ENCODE measurements at regions not wholly inside any gene's neighbourhood (a gene's known extent, or its start where the extent isn't known, plus 50 kb on each side); places are given as distances from the start of the nearest gene placed in this dataset.

DNA sequence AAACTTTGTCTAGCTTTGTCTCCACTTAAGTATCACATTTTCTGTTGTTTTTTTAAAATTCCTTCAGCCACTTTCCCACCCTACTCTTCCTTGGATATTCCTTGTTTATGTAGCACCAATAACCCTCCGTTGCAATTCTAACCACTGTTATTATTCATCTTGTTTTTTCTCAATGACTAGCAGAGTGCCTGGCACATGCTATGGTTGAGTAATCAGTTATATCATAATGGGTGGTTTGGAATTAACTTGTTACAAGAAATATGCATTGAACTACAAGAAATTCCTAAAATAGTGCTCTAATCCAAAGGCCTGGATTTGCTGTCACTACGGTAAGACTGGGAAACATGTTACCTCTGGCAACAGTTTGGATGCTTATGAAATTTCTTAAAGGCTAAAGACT lies 756.6 kb downstream of the NOVA1 start:
- no peaks in the 10 kb centered on the region for H3K27me3 ChIP-seq (replicated peaks; ENCODE audit: insufficient read depth)
- no peaks in the 10 kb centered on the region for H3K9me3 ChIP-seq
- no peaks in the 10 kb centered on the region for H3K36me3 ChIP-seq
- no peak overlapping the region for H3K4me3 ChIP-seq
- H3K27ac ChIP-seq, result no peak overlapping the region
- no peaks in the 10 kb centered on the region for H3K4me1 ChIP-seq (ENCODE audit: control insufficient read depth in 1 of 2, low read depth in 2 of 2)
- ATAC-seq (ENCODE audit: insufficient number of reproducible peaks, low FRiP score, low read depth) (no peak), DNase-seq (ENCODE audit: low spot score) (no peak)
- no peak for TF ChIP-seq CTCF (IDR thresholded peaks at IDR 0.05)

DNA sequence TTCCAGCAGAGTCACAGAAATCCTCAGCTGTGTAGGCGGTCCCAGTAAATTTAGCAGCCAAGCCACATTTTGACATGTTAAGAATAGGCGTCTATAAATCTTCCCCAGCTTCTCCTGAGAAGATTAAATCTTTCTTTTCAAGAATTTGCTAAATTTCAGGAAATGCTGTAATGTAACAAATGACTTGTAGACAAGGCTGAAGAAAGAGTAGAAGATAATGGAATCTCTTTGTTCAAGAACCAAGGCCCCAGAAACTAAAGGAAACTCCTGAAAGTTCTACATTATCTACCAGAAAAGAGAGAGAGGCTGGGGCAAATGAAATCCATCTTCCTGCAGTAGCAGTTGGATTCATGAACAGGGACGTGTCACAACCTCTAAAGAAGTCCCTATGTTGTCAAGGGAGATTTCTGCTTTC lies 760.3 kb downstream of the NOVA1 start:
- DNase-seq (ENCODE audit: low spot score) (no peak), ATAC-seq (ENCODE audit: insufficient number of reproducible peaks, low FRiP score, low read depth) (no peak)
- Histone ChIP-seq H3K4me1 (ENCODE audit: control insufficient read depth in 1 of 2, low read depth in 2 of 2) (no peaks in the 10 kb centered on the region), H3K27ac (no peak overlapping the region), H3K27me3 (replicated peaks; ENCODE audit: insufficient read depth) (no peaks in the 10 kb centered on the region), H3K36me3 (no peaks in the 10 kb centered on the region), H3K9me3 (no peaks in the 10 kb centered on the region), H3K4me3 (no peak overlapping the region)
- no peak for TF ChIP-seq CTCF (IDR thresholded peaks at IDR 0.05)

GRCh38 chr14:25836636-25837035 lies 761.2 kb downstream of the NOVA1 start:
- DNase-seq (ENCODE audit: low spot score) (no peak), ATAC-seq (ENCODE audit: insufficient number of reproducible peaks, low FRiP score, low read depth) (no peak)
- Histone ChIP-seq H3K4me3 (no peak overlapping the region), H3K4me1 (ENCODE audit: control insufficient read depth in 1 of 2, low read depth in 2 of 2) (no peaks in the 10 kb centered on the region), H3K36me3 (no peaks in the 10 kb centered on the region), H3K9me3 (no peaks in the 10 kb centered on the region), H3K27ac (no peak overlapping the region), H3K27me3 (replicated peaks; ENCODE audit: insufficient read depth) (no peaks in the 10 kb centered on the region)
- TF ChIP-seq CTCF (IDR thresholded peaks at IDR 0.05), result no peak

DNA sequence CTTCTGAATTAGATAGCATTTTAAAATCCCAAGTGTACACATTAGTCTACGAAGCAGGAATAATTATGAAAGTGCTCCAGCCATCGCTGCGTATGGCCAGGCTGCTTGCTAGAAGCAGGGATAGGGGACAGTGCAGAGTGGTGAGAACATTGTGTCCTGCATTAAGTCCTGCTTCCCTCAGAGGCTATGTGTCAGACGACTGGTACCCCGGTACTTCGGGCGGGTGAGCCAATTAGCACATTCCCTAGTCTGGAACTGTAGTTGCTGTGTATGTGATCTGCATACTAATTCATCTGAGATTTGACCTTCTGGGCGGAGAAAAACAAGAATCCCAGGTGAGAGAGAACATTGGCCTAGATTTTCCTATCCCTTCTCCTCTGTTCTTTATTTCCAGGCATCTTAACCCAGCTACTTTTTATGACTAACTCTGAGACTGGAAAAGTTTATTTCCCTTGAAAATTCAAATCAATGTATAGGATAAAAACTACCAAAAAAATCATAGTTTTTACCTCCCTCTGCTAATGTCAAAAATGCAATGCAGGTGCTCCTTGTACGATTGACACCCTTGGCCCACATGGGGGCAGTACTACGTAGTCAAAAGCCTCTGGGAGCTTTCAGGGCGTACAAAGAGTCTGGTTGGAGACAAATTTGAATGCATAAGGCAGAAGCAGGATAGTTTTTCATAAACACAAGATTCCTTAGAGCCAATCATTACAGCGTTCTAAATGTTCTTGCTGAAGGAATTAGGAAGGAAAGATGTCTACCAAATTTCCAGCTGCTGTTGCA lies 764.3 kb downstream of the NOVA1 start:
- no peak overlapping the region for H3K27ac ChIP-seq
- H3K27me3 ChIP-seq (replicated peaks; ENCODE audit: insufficient read depth), result no peaks in the 10 kb centered on the region
- H3K4me3 ChIP-seq, result no peak overlapping the region
- no peak for TF ChIP-seq CTCF (IDR thresholded peaks at IDR 0.05)
- no peaks in the 10 kb centered on the region for H3K4me1 ChIP-seq (ENCODE audit: control insufficient read depth in 1 of 2, low read depth in 2 of 2)
- no peaks in the 10 kb centered on the region for H3K36me3 ChIP-seq
- DNase-seq (ENCODE audit: low spot score), result no peak
- ATAC-seq (ENCODE audit: insufficient number of reproducible peaks, low FRiP score, low read depth), result no peak
- H3K9me3 ChIP-seq, result no peaks in the 10 kb centered on the region

GRCh38 chr14:25832585-25832984 lies 765.2 kb downstream of the NOVA1 start:
- Histone ChIP-seq H3K27ac (no peak overlapping the region), H3K4me1 (ENCODE audit: control insufficient read depth in 1 of 2, low read depth in 2 of 2) (no peaks in the 10 kb centered on the region), H3K9me3 (no peaks in the 10 kb centered on the region), H3K36me3 (no peaks in the 10 kb centered on the region), H3K4me3 (no peak overlapping the region), H3K27me3 (replicated peaks; ENCODE audit: insufficient read depth) (no peaks in the 10 kb centered on the region)
- TF ChIP-seq CTCF (IDR thresholded peaks at IDR 0.05), result no peak
- ATAC-seq (ENCODE audit: insufficient number of reproducible peaks, low FRiP score, low read depth), result no peak
- no peak for DNase-seq (ENCODE audit: low spot score)
